Femur (tissue), 1 donor: ENCODE measurements at regions not wholly inside any gene's neighbourhood (a gene's known extent, or its start where the extent isn't known, plus 50 kb on each side); places are given as distances from the start of the nearest gene placed in this dataset.
"Not testable (repeated sequence)": the region's sequence is repeated elsewhere in the genome, so short reads cannot be mapped to it uniquely, and the experiment has no call there.

Source experiments
- DNase-seq: peaks from one replicate; pipeline ENCODE4 v3.0.0-alpha.2; 2017

- DNase-seq: no peak
Observed at GRCh38 chr20:53792946-53793536, 199.4 kb upstream of the ZNF217 start.

- no peak for DNase-seq
Observed at GRCh38 chr20:53789989-53790675, 196.5 kb upstream of the ZNF217 start.

GRCh38 chr20:53788253-53789022 is 194.8 kb upstream of the ZNF217 start:
- DNase-seq: no peak

GRCh38 chr20:53787491-53787931 is 193.9 kb upstream of the ZNF217 start:
- DNase-seq: not testable (repeated sequence)

- DNase-seq: no peak
Observed at GRCh38 chr20:53786445-53787267, 193.0 kb upstream of the ZNF217 start.

- DNase-seq: no peak
Observed at GRCh38 chr20:53786071-53786444, 192.4 kb upstream of the ZNF217 start.

GRCh38 chr20:53785320-53785719 is 191.7 kb upstream of the ZNF217 start:
- no peak for DNase-seq

- DNase-seq: no peak
Observed at GRCh38 chr20:53783768-53784167, 190.1 kb upstream of the ZNF217 start.

GRCh38 chr20:53782612-53783246 is 189.1 kb upstream of the ZNF217 start:
- DNase-seq: no peak

GRCh38 chr20:53779822-53780221 is 186.2 kb upstream of the ZNF217 start:
- no peak for DNase-seq

GRCh38 chr20:53778736-53779135 is 185.1 kb upstream of the ZNF217 start:
- no peak for DNase-seq

- no peak for DNase-seq
Observed at GRCh38 chr20:53778041-53778516, 184.4 kb upstream of the ZNF217 start.

GRCh38 chr20:53777402-53777801 is 183.8 kb upstream of the ZNF217 start:
- DNase-seq: not testable (repeated sequence)

- DNase-seq: no peak
Observed at GRCh38 chr20:53776858-53777257, 183.2 kb upstream of the ZNF217 start.

- peak; percentile 85 for DNase-seq
Observed at GRCh38 chr20:53774461-53775203, 181.0 kb upstream of the ZNF217 start.

- DNase-seq: no peak
Observed at GRCh38 chr20:53773792-53774401, 180.3 kb upstream of the ZNF217 start.

GRCh38 chr20:53773066-53773791 is 179.6 kb upstream of the ZNF217 start:
- DNase-seq: not testable (repeated sequence)

- no peak for DNase-seq
Observed at GRCh38 chr20:53769041-53769440, 175.4 kb upstream of the ZNF217 start.

- DNase-seq: no peak
Observed at GRCh38 chr20:53768329-53768728, 174.7 kb upstream of the ZNF217 start.

GRCh38 chr20:53767206-53767930 is 173.7 kb upstream of the ZNF217 start:
- no peak for DNase-seq
